HUES48 (cell line): ENCODE measurements at regions not wholly inside any gene's neighbourhood (a gene's known extent, or its start where the extent isn't known, plus 50 kb on each side); places are given as distances from the start of the nearest gene placed in this dataset.

ENCODE experiments used
- H3K27ac ChIP-seq: one replicate; pipeline ENCODE4 v1.7.0; 2013; ENCODE audit warnings: low read depth, low read length, inconsistent platforms
- H3K27me3 ChIP-seq: 2 replicates; pipeline ENCODE4 v1.6.1; 2013; ENCODE audit warnings: mild to moderate bottlenecking, low read length; ENCODE audit not compliant: control insufficient read depth, insufficient read depth
- H3K36me3 ChIP-seq: 2 replicates; pipeline ENCODE4 v1.6.1; 2013; ENCODE audit warnings: low read length; ENCODE audit not compliant: control insufficient read depth, insufficient read depth
- H3K4me1 ChIP-seq: 2 replicates; pipeline ENCODE4 v1.6.1; 2013; ENCODE audit warnings: mild to moderate bottlenecking, low read length; ENCODE audit not compliant: control insufficient read depth, insufficient read depth
- H3K4me3 ChIP-seq: 2 replicates; pipeline ENCODE4 v1.5.1; 2013; ENCODE audit warnings: mild to moderate bottlenecking, low read depth, low read length
- H3K9ac ChIP-seq: 2 replicates; pipeline ENCODE4 v1.6.1; 2013; ENCODE audit warnings: mild to moderate bottlenecking, low read depth, low read length, moderate library complexity
- H3K9me3 ChIP-seq: 2 replicates; pipeline ENCODE4 v1.6.1; 2013; ENCODE audit warnings: low read length; ENCODE audit not compliant: control insufficient read depth, insufficient read depth

DNA sequence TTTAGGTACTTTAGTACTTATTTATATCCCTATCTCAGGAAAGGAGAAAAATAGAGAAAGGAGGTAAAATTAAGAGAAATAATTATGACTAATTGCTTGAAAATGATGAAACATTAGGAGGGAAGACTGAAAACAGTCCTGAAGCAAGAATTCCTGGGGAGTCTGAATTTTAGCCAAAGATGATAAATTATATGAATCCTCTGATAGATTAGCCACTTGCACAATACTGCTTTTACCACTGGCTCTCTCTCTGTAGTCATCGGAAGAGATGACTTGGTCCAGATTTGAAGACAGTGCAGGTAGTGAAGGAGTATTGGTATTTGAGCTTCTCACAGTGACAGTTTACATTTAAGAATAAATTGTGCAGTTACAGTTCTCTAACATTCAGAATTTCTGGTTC lies 83.8 kb upstream of the CLEC14A start:
- Histone ChIP-seq H3K36me3 (no peaks in the 10 kb centered on the region), H3K4me3 (no peak overlapping the region), H3K27ac (no peak overlapping the region), H3K9ac (no peak overlapping the region), H3K4me1 (no peaks in the 10 kb centered on the region), H3K27me3 (no peaks in the 10 kb centered on the region), H3K9me3 (no peaks in the 10 kb centered on the region)

DNA sequence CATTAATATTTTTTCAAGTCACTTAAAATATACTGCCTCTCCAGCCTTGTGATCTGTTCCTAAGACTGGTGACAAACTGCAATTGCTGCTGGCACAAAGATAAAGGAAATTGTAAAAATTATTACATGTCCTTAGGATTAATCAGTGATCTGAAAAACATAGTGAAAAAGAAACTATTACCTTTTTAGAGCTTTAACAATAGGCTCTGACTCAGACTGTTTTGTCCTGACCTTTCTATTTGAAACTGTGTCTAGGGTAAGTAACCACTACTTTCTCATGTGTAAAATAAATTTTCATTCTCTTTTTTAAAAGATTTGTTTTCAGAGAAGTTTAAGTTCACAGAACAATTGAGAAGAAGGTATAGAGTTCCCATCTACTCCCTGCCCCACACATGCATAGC lies 80.4 kb upstream of the CLEC14A start:
- H3K27me3 ChIP-seq: no peaks in the 10 kb centered on the region
- H3K9me3 ChIP-seq: peaks cover 3% of the 10 kb centered on the region

DNA sequence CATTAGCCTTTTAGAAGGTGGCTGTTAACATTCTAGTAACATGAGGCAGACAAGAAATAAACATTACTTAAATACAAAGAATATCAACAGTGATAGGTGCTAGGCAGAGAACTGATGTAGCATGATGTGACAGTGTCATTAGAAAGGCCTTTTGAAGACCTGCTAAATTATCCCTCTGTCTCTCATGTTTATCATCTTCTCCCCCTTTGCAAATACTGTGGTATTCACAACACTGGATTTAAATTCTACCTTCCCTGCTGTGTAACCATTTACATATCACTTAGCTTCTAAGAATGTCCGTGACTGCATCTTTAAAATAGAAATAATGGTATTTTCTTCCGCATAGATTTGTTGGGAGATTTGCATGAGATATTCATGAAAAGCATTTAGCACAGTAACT lies 74.4 kb upstream of the CLEC14A start:
- Histone ChIP-seq H3K9me3 (peaks cover 7% of the 10 kb centered on the region), H3K27me3 (no peaks in the 10 kb centered on the region), H3K4me3 (no peak overlapping the region), H3K36me3 (no peaks in the 10 kb centered on the region), H3K4me1 (peaks cover 3% of the 10 kb centered on the region; the same call in 1 of the 2 replicates), H3K9ac (no peak overlapping the region), H3K27ac (no peak overlapping the region)

More for the DNA sequence above, 80.4 kb upstream of the CLEC14A start:
- H3K4me1 ChIP-seq: no peaks in the 10 kb centered on the region
- no peak overlapping the region for H3K9ac ChIP-seq
- H3K36me3 ChIP-seq: no peaks in the 10 kb centered on the region
- H3K4me3 ChIP-seq: no peak overlapping the region
- H3K27ac ChIP-seq: no peak overlapping the region

DNA sequence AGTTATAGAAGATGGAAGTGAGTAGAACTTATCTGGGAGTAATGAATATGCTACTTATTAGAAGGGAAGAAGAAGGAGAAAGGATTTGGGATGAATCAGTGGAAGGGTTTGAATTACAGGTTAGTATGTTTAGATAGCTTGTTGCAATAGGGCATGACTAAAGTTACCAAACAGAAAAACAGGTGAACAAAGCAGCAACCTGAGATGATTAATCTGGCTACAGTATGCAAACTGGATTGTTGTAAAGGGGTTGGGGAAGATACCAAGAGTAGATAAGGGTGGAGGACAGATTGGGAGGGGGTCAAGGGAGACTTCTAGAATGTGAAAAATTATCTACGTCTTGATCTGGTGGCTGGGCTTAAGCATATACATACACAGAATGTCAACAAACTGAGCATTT lies 73.4 kb upstream of the CLEC14A start:
- no peaks in the 10 kb centered on the region for H3K27me3 ChIP-seq
- no peak overlapping the region for H3K4me3 ChIP-seq
- no peak overlapping the region for H3K9ac ChIP-seq
- peaks cover 7% of the 10 kb centered on the region for H3K9me3 ChIP-seq
- H3K27ac ChIP-seq: no peak overlapping the region
- no peaks in the 10 kb centered on the region for H3K36me3 ChIP-seq
- peaks cover 3% of the 10 kb centered on the region; the same call in 1 of the 2 replicates for H3K4me1 ChIP-seq

DNA sequence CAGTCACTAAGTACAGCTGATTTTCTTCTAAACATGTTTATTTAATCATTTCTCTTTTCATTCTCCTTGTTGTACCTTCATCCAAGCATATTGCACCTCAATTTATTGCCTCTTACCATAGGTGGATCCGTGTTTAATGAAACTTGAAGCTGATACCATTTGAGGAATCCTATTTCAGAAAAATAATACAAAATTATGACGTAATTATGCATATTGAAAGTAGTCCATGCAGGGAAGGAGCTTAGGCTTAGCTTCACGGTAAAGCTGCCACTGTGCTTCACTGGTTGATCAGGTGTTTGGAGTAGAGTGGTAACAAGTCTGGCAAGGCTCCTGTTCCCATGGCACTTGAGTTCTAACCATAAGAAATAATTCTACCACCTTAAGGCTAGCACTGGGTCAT lies 61.0 kb upstream of the CLEC14A start:
- no peak overlapping the region for H3K27ac ChIP-seq
- no peaks in the 10 kb centered on the region for H3K27me3 ChIP-seq
- H3K36me3 ChIP-seq: no peaks in the 10 kb centered on the region
- H3K4me3 ChIP-seq: no peak overlapping the region
- peaks cover 3% of the 10 kb centered on the region; the same call in 1 of the 2 replicates for H3K9me3 ChIP-seq
- no peaks in the 10 kb centered on the region for H3K4me1 ChIP-seq
- no peak overlapping the region for H3K9ac ChIP-seq

DNA sequence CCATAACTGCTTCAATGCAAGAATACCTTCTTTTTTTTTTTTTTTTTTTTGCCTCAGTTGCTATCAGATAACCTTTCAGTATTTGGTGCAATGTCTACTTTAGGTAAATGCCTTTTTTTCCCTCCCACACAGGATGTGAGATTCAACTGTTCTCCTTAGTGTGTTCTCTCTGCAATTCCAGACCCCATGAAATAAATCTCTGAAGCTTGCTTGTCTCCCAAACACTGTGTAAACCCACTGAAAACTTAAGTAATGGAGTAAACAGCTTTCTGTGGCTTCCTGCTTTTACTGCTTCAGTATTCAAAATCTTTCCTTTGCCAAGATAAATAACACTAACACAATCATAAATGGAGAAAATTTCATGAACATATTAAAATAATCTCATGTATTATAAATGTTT lies 55.8 kb upstream of the CLEC14A start:
- Histone ChIP-seq H3K9me3 (no peaks in the 10 kb centered on the region), H3K4me1 (peaks cover 18% of the 10 kb centered on the region)

DNA sequence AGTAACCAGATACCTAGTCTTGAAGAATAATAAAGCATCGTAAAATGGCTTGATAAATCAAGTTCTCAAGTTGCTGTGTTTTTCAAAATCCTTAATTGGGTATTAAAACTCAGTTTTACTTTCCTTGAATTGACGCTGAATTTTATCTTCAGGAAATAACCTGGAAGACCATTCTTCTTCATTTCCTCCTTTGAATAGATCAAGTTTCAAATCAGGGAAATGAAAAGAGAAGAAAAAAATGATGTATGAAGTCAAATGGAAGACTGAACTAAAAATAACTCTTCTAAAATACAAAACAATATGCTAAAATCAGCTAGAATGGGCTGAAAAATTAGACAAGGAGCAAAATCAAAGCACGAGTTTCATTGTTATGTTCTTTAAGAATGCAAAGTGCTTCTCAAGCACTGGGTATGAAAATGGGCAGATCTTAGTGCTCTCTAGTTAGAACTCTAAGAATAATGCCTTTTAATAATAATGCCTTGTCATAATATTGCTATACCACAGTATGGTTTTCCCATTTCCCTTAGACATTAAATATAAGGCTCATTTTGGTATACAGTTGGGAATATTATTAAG lies 54.6 kb upstream of the CLEC14A start:
- Histone ChIP-seq H3K27ac (no peak overlapping the region), H3K9ac (no peak overlapping the region), H3K27me3 (peaks cover 17% of the 10 kb centered on the region)

More for the DNA sequence above, 55.8 kb upstream of the CLEC14A start:
- Histone ChIP-seq H3K9ac (no peak overlapping the region), H3K27me3 (peaks cover 17% of the 10 kb centered on the region), H3K36me3 (no peaks in the 10 kb centered on the region), H3K27ac (no peak overlapping the region), H3K4me3 (no peak overlapping the region)

DNA sequence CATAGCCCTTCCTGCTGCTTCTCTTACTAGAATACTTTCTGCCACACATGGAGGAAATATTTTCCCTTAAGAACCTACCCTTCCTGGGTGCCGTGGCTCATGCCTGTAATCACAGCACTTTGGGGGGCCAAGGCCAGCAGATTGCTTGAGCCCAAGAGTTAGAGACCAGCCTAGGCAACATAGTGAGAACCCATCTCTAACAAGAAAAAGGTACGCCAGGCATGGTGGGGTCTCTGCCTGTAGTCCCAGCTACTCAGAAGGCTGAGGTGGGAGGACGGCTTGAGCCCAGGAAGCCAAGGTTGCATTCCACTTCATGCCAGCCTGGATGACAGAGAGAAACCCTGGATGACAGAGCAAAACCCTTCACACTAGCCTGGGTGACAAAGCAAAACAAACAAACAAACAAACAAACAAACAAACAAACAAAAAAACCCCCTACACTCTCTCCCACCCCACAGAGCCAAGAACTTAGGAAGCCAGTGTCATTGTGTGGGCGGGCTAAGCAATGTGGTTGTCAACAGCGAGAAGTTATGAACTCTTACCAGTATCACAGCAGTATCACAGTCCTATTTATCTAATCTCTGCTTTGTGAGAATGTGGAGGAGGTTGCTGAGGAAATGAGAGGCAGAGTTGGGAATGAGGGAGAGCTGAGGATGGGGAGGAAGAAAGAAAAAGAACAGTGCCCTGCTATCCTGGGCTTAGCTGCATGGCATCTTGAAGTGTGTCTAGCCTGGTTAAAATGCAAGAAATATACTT lies 53.8 kb upstream of the CLEC14A start:
- Histone ChIP-seq H3K36me3 (no peaks in the 10 kb centered on the region), H3K27me3 (peaks cover 17% of the 10 kb centered on the region), H3K4me1 (peaks cover 19% of the 10 kb centered on the region), H3K27ac (no peak overlapping the region), H3K4me3 (no peak overlapping the region), H3K9ac (no peak overlapping the region), H3K9me3 (no peaks in the 10 kb centered on the region)

More for the DNA sequence above, 54.6 kb upstream of the CLEC14A start:
- Histone ChIP-seq H3K4me1 (peaks cover 18% of the 10 kb centered on the region), H3K9me3 (no peaks in the 10 kb centered on the region), H3K4me3 (no peak overlapping the region), H3K36me3 (no peaks in the 10 kb centered on the region)
